Stomach smooth muscle (tissue), 2 donors: ENCODE measurements at regions not wholly inside any gene's neighbourhood (a gene's known extent, or its start where the extent isn't known, plus 50 kb on each side); places are given as distances from the start of the nearest gene placed in this dataset.
"Not testable (repeated sequence)": the region's sequence is repeated elsewhere in the genome, so short reads cannot be mapped to it uniquely, and the experiment has no call there.

Experiments used
- H3K27ac ChIP-seq: one replicate; pipeline ENCODE4 v1.7.0; 2013; ENCODE audit warnings: mild to moderate bottlenecking, low read length, inconsistent platforms
- H3K27me3 ChIP-seq, 2 donors: one replicate each; pipeline ENCODE4 v1.7.0; 2013; ENCODE audit warnings: low read length in 2 of 2; ENCODE audit not compliant: insufficient read depth in 2 of 2, control insufficient read depth in 1 of 2
- H3K36me3 ChIP-seq, 2 donors: one replicate each; pipeline ENCODE4 v1.7.0; 2013; ENCODE audit warnings: low read length in 2 of 2; ENCODE audit not compliant: control insufficient read depth in 2 of 2, insufficient read depth in 2 of 2
- H3K4me1 ChIP-seq: one replicate; pipeline ENCODE4 v1.7.0; 2013; ENCODE audit warnings: low read length; ENCODE audit not compliant: control insufficient read depth, insufficient read depth
- H3K4me3 ChIP-seq, 2 donors: one replicate each; pipeline ENCODE4 v1.7.0; 2013; ENCODE audit warnings: low read length in 2 of 2
- H3K9ac ChIP-seq, 2 donors: one replicate each; pipeline ENCODE4 v1.7.0; 2013; ENCODE audit warnings: low read length in 2 of 2, mild to moderate bottlenecking in 1 of 2
- H3K9me3 ChIP-seq, 2 donors: one replicate each; pipeline ENCODE4 v1.7.0; 2013; ENCODE audit warnings: low read length in 2 of 2; ENCODE audit not compliant: control insufficient read depth in 2 of 2
- donor health status: healthy.
- donor health status: Pancreatic carcinoma.

- no peaks in the 10 kb centered on the region for H3K4me1 ChIP-seq
- no peak overlapping the region for H3K27ac ChIP-seq
- H3K9ac ChIP-seq, result no peak overlapping the region
- H3K27me3 ChIP-seq, result no peaks in the 10 kb centered on the region
- H3K36me3 ChIP-seq, result no peaks in the 10 kb centered on the region
- no peaks in the 10 kb centered on the region for H3K9me3 ChIP-seq
- H3K4me3 ChIP-seq, result no peak overlapping the region
These were observed 101.3 kb upstream of the ZEB2 start for GRCh38 chr2:144621266-144621665.

GRCh38 chr2:144619760-144620159 lies 99.8 kb upstream of the ZEB2 start:
- H3K9me3 ChIP-seq, result no peaks in the 10 kb centered on the region
- no peak overlapping the region for H3K4me3 ChIP-seq
- no peak overlapping the region for H3K27ac ChIP-seq
- H3K36me3 ChIP-seq, result no peaks in the 10 kb centered on the region
- no peaks in the 10 kb centered on the region for H3K27me3 ChIP-seq
- H3K9ac ChIP-seq, result no peak overlapping the region
- H3K4me1 ChIP-seq, result no peaks in the 10 kb centered on the region

DNA sequence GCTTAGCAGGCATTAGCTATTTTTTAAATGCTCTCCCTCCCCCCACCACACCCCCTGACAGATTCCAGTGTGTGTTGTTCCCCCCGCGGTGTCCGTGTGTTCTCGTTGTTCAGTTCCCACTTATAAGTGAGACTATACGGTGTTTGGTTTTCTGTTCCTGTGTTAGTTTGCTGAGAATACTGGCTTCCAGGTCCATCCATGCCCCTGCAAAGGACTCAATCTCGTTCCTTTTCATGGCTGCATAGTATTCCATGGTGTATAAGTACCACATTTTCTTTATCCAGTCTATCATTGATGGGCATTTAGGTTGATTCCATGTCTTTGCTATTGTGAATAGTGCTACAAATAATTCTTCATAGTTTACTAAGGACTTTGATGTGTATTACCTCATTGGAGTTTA lies 97.3 kb upstream of the ZEB2 start:
- H3K36me3 ChIP-seq, H3K27me3 ChIP-seq, H3K4me1 ChIP-seq, H3K4me3 ChIP-seq, H3K9ac ChIP-seq, H3K9me3 ChIP-seq, H3K27ac ChIP-seq: not testable (repeated sequence)

- H3K27ac ChIP-seq, result no peak overlapping the region
- H3K9me3 ChIP-seq, result no peaks in the 10 kb centered on the region
- H3K36me3 ChIP-seq, result no peaks in the 10 kb centered on the region
- no peaks in the 10 kb centered on the region for H3K4me1 ChIP-seq
- H3K4me3 ChIP-seq, result no peak overlapping the region
- H3K27me3 ChIP-seq, result no peaks in the 10 kb centered on the region
- H3K9ac ChIP-seq, result no peak overlapping the region
These were observed 96.1 kb upstream of the ZEB2 start for GRCh38 chr2:144615866-144616565.

DNA sequence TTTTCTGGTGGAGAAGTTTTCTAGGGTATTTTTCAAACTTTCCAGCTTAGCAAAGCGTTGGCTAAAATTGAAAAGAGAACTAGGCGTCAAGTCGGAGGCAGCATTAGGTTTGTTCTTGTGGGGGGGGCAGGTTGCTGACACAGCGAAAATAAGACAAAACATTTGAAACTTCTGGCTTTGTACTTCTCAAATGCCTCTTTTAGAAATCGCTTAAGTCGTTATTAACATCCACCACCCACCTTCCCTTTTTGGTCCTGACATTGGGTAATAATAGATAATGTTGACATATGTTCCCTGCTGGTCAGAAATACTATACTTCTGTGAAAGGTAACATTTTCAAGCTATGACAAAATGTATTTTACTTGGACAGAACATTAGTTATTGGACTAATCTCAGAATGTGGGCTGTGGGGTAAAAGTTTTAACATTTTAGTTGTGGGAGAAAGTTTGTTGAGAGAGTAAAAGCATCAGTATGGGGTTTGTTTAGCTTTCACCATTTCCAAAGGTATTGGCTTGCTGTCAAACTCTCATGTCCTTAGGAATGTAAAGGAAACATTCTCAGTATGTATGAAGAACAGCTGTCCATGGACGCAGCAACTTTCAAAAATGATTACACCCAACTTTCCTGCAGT lies 88.1 kb upstream of the ZEB2 start:
- Histone ChIP-seq H3K4me1 (no peaks in the 10 kb centered on the region), H3K27me3 (no peaks in the 10 kb centered on the region), H3K36me3 (no peaks in the 10 kb centered on the region), H3K27ac (no peak overlapping the region), H3K9me3 (no peaks in the 10 kb centered on the region), H3K9ac (no peak overlapping the region), H3K4me3 (no peak overlapping the region)

DNA sequence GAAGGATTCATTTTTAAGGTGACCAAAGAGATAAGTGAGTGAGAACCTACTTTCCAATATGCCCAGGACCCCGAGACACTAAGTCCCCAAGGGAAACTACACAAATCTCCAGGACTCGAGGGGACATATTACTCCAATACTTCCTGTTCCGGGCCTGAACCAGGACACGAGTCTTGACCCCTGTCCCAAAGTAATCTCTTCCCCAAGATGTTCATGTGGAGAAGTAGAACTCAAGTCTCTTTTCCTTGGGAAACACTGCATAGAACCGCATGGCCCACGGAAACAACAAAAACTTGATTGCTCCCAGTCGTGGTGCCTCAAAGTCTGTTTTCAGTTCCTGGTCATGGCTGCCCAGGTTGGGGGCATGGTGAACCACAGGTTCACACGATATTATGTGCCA lies 87.2 kb upstream of the ZEB2 start:
- no peaks in the 10 kb centered on the region for H3K4me1 ChIP-seq
- no peaks in the 10 kb centered on the region for H3K36me3 ChIP-seq
- no peak overlapping the region for H3K27ac ChIP-seq

DNA sequence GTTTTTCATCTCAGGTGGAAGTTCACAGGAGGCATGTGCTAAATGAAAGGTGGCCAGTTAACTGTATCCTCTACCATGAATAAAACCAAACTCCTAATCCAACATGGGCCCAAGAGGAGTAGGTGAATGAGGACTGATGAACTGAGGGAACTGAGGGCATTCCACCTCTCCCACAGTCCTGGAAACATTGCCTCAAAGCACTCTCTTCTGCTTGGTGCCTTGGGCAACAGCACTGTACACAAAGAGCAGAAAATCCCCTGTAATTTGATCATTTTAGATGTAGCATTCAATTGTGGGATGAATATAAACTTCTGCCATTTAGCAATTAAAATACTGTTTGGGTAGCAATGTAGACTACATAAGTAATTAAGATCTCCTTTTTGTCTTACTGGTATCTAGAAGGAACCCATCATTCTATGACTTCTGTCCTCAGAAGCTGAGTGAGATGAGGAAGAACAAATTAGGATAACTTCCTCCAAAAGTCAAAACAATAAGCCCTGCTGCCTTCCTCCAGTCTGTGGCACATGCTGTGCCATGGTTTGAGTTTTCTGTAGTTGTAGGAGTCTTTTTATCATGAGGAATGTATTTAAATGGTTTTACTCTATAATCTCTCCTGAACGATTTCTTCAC lies 86.7 kb upstream of the ZEB2 start:
- H3K4me3 ChIP-seq, result no peak overlapping the region
- no peaks in the 10 kb centered on the region for H3K4me1 ChIP-seq
- no peaks in the 10 kb centered on the region for H3K27me3 ChIP-seq
- H3K9ac ChIP-seq, result no peak overlapping the region
- H3K9me3 ChIP-seq, result no peaks in the 10 kb centered on the region
- no peaks in the 10 kb centered on the region for H3K36me3 ChIP-seq
- H3K27ac ChIP-seq, result no peak overlapping the region

More for the DNA sequence above, 87.2 kb upstream of the ZEB2 start:
- no peaks in the 10 kb centered on the region for H3K9me3 ChIP-seq
- no peaks in the 10 kb centered on the region for H3K27me3 ChIP-seq
- no peak overlapping the region for H3K9ac ChIP-seq
- H3K4me3 ChIP-seq, result no peak overlapping the region

DNA sequence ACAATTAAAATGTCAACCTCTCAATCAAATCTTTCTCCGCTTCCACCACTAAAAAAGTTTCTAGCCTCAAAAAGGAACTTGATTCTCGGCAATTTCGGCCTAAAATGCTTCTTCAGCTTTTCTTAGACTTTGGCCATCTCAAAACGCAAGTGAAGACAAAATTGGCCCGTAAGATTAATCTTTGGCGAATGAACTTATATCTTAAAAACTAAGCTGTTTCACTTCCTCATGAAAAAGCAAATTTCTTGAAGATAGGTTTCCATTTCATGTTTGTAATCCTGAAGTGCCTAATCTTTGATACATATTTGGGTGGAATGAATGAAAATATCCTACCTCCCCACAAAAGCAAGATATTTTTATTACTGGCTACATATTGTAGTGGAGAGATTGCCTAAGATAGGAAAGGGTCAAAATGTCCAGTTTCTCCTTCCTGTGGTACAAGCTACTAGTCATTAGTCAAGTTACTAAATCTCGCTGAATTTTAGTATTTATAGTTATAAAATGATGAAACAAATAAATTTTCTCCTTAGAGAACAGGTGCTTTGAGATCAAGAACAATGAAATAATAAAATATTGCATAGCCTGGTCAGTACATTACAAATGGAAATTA lies 85.4 kb upstream of the ZEB2 start:
- no peaks in the 10 kb centered on the region for H3K27me3 ChIP-seq
- no peak overlapping the region for H3K9ac ChIP-seq
- no peaks in the 10 kb centered on the region for H3K36me3 ChIP-seq
- no peaks in the 10 kb centered on the region for H3K4me1 ChIP-seq
- no peak overlapping the region for H3K4me3 ChIP-seq
- no peak overlapping the region for H3K27ac ChIP-seq
- no peaks in the 10 kb centered on the region for H3K9me3 ChIP-seq

GRCh38 chr2:144603334-144603733 lies 83.4 kb upstream of the ZEB2 start:
- no peak overlapping the region for H3K4me3 ChIP-seq
- H3K27me3 ChIP-seq, result no peaks in the 10 kb centered on the region
- no peak overlapping the region for H3K9ac ChIP-seq
- no peaks in the 10 kb centered on the region for H3K36me3 ChIP-seq
- no peaks in the 10 kb centered on the region for H3K4me1 ChIP-seq
- H3K9me3 ChIP-seq, result no peaks in the 10 kb centered on the region
- no peak overlapping the region for H3K27ac ChIP-seq

GRCh38 chr2:144598906-144599305 lies 79.0 kb upstream of the ZEB2 start:
- Histone ChIP-seq H3K27me3 (no peaks in the 10 kb centered on the region), H3K9me3 (no peaks in the 10 kb centered on the region), H3K27ac (no peak overlapping the region), H3K4me1 (no peaks in the 10 kb centered on the region), H3K9ac (no peak overlapping the region), H3K4me3 (no peak overlapping the region), H3K36me3 (no peaks in the 10 kb centered on the region)
